GM18526 (cell line): ENCODE measurements at regions not wholly inside any gene's neighbourhood (a gene's known extent, or its start where the extent isn't known, plus 50 kb on each side); places are given as distances from the start of the nearest gene placed in this dataset.

ENCODE experiments used
- POLR2A ChIP-seq: IDR thresholded peaks from 3 replicates; pipeline ENCODE4 v1.6.1; 2011; ENCODE audit not compliant: insufficient read length; ENCODE audit errors: extremely low read depth

- no peak for TF ChIP-seq POLR2A
These were observed 87.4 kb upstream of the LHX1 start for GRCh38 chr17:36849871-36850348.

- TF ChIP-seq POLR2A, result no peak
These were observed 86.5 kb upstream of the LHX1 start for GRCh38 chr17:36850790-36851189.

- no peak for TF ChIP-seq POLR2A
These were observed 86.0 kb upstream of the LHX1 start for GRCh38 chr17:36851250-36851649.

GRCh38 chr17:36854982-36855381, 82.3 kb upstream of the LHX1 start:
- no peak for TF ChIP-seq POLR2A

GRCh38 chr17:36855459-36855858, 81.8 kb upstream of the LHX1 start:
- TF ChIP-seq POLR2A, result no peak

- no peak for TF ChIP-seq POLR2A
These were observed 81.1 kb upstream of the LHX1 start for GRCh38 chr17:36856222-36856621.

GRCh38 chr17:36856903-36857381, 80.3 kb upstream of the LHX1 start:
- TF ChIP-seq POLR2A, result no peak

- TF ChIP-seq POLR2A, result no peak
These were observed 79.6 kb upstream of the LHX1 start for GRCh38 chr17:36857698-36858097.

GRCh38 chr17:36858119-36859002, 78.9 kb upstream of the LHX1 start:
- no peak for TF ChIP-seq POLR2A

GRCh38 chr17:36859003-36859300, 78.3 kb upstream of the LHX1 start:
- no peak for TF ChIP-seq POLR2A

- no peak for TF ChIP-seq POLR2A
These were observed 77.6 kb upstream of the LHX1 start for GRCh38 chr17:36859706-36860105.

GRCh38 chr17:36861531-36861930, 75.7 kb upstream of the LHX1 start:
- TF ChIP-seq POLR2A, result no peak

GRCh38 chr17:36862116-36862920, 75.0 kb upstream of the LHX1 start:
- TF ChIP-seq POLR2A, result no peak

- no peak for TF ChIP-seq POLR2A
These were observed 74.1 kb upstream of the LHX1 start for GRCh38 chr17:36863131-36863530.

- no peak for TF ChIP-seq POLR2A
These were observed 73.3 kb upstream of the LHX1 start for GRCh38 chr17:36863676-36864612.
